ENCODE measurements at regions not wholly inside any gene's neighbourhood (a gene's known extent, or its start where the extent isn't known, plus 50 kb on each side); places are given as distances from the start of the nearest gene placed in this dataset.
"Not testable (repeated sequence)": the region's sequence is repeated elsewhere in the genome, so short reads cannot be mapped to it uniquely, and the experiment has no call there.

DNA sequence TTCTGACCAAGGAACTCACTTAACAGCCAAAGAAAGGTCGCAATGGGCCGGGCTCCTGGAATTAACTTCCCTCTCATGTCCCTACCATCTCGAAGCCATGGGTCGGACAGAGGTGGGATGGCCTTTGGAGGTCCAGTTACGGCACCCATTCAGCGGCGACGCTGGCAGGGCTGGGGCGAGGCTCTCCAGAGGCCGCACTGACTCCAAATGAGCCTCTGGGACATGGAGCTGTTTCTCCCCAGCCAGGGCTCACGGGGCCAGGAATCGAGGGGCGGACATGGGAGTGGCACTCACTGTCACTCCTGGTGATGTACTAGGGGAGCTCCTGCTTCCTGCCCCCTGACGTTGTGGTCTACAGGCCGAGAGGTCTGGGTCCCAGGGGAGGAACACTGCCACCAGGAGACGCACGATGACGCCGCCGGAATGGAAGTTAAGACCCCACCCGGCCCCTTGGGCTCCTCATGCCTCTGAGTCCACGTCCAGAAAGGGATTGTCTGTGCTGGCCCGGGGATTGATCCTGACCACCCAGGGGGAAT, 60.7 kb upstream of the METRNL start:
- DNase-seq, result no peak

- DNase-seq, result no peak
Measured at GRCh38 chr17:83019376-83019775, 60.0 kb upstream of the METRNL start.

GRCh38 chr17:83024218-83024971, 55.0 kb upstream of the METRNL start:
- no peak for DNase-seq

GRCh38 chr17:83025636-83026280, 53.7 kb upstream of the METRNL start:
- DNase-seq, result no peak

DNA sequence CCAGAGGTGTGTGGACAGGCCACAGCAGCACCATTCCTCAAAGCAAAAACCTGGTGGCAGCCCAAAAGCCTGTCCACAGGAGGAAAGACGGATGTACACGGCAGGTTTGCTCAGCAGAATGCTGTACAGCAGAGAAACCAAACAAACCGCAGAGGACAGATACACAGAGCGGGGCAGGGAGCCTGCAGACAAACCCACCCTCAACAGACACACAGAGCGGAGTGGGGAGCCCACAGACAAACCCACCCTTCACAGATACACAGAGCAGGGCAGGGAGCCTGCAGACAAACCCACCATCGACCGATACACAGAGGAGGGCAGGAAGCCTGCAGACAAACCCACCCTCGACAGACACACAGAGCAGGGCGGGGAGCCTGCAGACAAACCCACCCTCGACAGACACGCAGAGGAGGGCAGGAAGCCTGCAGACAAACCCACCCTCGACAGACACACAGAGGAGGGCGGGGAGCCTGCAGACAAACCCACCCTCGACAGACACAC, 53.0 kb upstream of the METRNL start:
- DNase-seq, result no peak

DNA sequence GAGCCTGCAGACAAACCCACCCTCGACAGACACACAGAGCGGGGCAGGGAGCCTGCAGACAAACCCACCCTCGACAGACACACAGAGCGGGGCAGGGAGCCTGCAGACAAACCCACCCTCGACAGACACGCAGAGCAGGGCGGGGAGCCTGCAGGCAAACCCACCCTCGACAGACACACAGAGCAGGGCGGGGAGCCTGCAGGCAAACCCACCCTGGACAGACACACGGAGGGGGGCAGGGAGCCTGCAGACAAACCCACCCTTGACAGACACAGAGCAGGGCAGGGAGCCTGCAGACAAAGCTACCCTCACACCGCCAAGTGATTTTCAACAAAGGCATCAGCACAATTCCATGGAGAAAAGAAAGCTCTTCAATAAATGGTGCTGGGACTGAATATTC, 52.5 kb upstream of the METRNL start:
- not testable (repeated sequence) for DNase-seq

- no peak for DNase-seq
Measured at GRCh38 chr17:83028851-83029250, 50.6 kb upstream of the METRNL start.

DNA sequence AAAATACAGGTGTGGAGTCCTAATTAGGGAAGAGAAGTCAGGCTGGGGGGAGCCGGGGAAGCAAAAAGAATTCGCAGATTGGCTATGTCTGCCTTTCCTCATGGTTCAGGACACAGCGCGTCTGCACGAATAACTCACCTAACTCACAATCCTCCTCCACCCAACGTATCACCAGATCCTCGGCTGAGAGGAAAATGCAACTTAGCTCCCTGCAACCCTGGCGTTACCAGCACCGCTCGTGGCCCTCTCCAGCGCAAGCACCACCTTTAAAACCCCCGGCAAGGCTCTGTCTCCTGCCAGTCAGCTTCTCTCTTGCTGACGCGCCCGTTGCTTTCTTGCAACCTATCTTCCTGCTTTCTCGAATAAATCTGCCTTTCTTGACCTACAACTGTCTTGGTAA, 49.8 kb upstream of the METRNL start:
- no peak for DNase-seq
